Gastroesophageal sphincter (tissue), 3 donors: ENCODE measurements at regions not wholly inside any gene's neighbourhood (a gene's known extent, or its start where the extent isn't known, plus 50 kb on each side); places are given as distances from the start of the nearest gene placed in this dataset.

Experiments used
- CTCF ChIP-seq, 4 experiments: fragments of 200-600 bp in 2 of 4; fragments of 450-650 bp in 2 of 4; sonication (generic) in 1 of 4; IDR thresholded peaks; one replicate each; pipeline ENCODE4 v1.5.1; 2017 to 2019; ENCODE audit warnings: antibody characterized with exemption in 4 of 4, mild to moderate bottlenecking in 2 of 4, moderate library complexity in 2 of 4
- POLR2AphosphoS5 ChIP-seq: sonication (generic); formaldehyde crosslinking; IDR thresholded peaks from one replicate; pipeline ENCODE4 v1.6.1; 2017; ENCODE audit warnings: antibody characterized with exemption

- TF ChIP-seq CTCF (IDR thresholded peaks at IDR 0.05) = no peak
- no peak for TF ChIP-seq POLR2AphosphoS5
Observed at GRCh38 chr16:35296962-35297653, 1837.7 kb downstream of the TP53TG3F start.
